ENCODE measurements at regions not wholly inside any gene's neighbourhood (a gene's known extent, or its start where the extent isn't known, plus 50 kb on each side); places are given as distances from the start of the nearest gene placed in this dataset.
"Not testable (repeated sequence)": the region's sequence is repeated elsewhere in the genome, so short reads cannot be mapped to it uniquely, and the experiment has no call there.

- DNase-seq = no peak
- TF ChIP-seq, protein P1, sequence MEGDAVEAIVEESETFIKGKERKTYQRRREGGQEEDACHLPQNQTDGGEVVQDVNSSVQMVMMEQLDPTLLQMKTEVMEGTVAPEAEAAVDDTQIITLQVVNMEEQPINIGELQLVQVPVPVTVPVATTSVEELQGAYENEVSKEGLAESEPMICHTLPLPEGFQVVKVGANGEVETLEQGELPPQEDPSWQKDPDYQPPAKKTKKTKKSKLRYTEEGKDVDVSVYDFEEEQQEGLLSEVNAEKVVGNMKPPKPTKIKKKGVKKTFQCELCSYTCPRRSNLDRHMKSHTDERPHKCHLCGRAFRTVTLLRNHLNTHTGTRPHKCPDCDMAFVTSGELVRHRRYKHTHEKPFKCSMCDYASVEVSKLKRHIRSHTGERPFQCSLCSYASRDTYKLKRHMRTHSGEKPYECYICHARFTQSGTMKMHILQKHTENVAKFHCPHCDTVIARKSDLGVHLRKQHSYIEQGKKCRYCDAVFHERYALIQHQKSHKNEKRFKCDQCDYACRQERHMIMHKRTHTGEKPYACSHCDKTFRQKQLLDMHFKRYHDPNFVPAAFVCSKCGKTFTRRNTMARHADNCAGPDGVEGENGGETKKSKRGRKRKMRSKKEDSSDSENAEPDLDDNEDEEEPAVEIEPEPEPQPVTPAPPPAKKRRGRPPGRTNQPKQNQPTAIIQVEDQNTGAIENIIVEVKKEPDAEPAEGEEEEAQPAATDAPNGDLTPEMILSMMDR (IDR thresholded peaks at IDR 0.05) = no peak
- H3K4me3 Mint-ChIP-seq = no peak overlapping the region
- H3K27ac Mint-ChIP-seq = no peak overlapping the region
- H3K27me3 Mint-ChIP-seq (ENCODE audit: insufficient read depth) = peaks cover 5% of the 10 kb centered on the region
- peaks cover 11% of the 10 kb centered on the region; the same call in 1 of the 2 replicates for H3K36me3 Mint-ChIP-seq (ENCODE audit: low read depth)
- H3K4me1 Mint-ChIP-seq (ENCODE audit: low read depth) = peaks cover 37% of the 10 kb centered on the region
- peaks cover 16% of the 10 kb centered on the region for H3K9me3 Mint-ChIP-seq
These were observed 52.2 kb upstream of the GATA2 start for GRCh38 chr3:128545120-128545752.

- no peak overlapping the region for H3K4me3 Mint-ChIP-seq
- no peak for DNase-seq
- no peak overlapping the region for H3K27ac Mint-ChIP-seq
- peaks cover 11% of the 10 kb centered on the region; the same call in 1 of the 2 replicates for H3K36me3 Mint-ChIP-seq (ENCODE audit: low read depth)
- peaks cover 16% of the 10 kb centered on the region for H3K9me3 Mint-ChIP-seq
- TF ChIP-seq, protein P1 (IDR thresholded peaks at IDR 0.05) = no peak
- H3K4me1 Mint-ChIP-seq (ENCODE audit: low read depth) = peaks cover 28% of the 10 kb centered on the region
- peaks cover 5% of the 10 kb centered on the region for H3K27me3 Mint-ChIP-seq (ENCODE audit: insufficient read depth)
These were observed 51.2 kb upstream of the GATA2 start for GRCh38 chr3:128544190-128544589.

DNA sequence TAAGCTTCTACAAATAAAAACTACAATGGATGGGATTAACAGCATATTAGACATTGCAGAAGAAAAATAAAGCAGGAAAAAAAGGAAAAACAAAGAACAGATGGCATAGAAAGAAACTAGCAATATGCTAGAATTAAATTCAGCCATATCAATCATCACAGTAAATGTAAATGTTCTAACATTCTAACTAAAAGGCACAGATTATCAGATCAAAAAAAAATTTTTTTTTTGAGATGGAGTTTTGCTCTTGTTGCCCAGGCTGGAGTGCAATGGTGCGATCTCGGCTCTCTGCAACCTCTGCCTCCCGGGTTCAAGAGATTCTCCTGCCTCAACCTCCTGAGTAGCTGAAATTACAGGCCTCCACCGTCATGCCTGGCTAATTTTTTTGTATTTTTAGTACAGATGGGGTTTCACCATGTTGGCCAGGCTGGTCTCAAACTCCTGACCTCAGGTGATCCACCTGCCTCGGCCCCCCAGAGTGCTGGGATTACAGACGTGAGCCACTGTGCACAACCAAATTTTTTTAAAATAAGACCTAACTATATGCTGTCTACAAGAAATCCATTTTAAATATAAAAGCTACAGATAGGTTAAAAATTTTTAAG, 50.7 kb upstream of the GATA2 start:
- Mint-ChIP-seq H3K4me1 (ENCODE audit: low read depth) (peaks cover 23% of the 10 kb centered on the region), H3K9me3 (peaks cover 16% of the 10 kb centered on the region), H3K36me3 (ENCODE audit: low read depth) (peaks cover 11% of the 10 kb centered on the region; the same call in 1 of the 2 replicates)
- not testable (repeated sequence) for DNase-seq; H3K4me3 Mint-ChIP-seq; H3K27ac Mint-ChIP-seq; H3K27me3 Mint-ChIP-seq (ENCODE audit: insufficient read depth)
